ENCODE measurements at regions not wholly inside any gene's neighbourhood (a gene's known extent, or its start where the extent isn't known, plus 50 kb on each side); places are given as distances from the start of the nearest gene placed in this dataset.
"Not testable (repeated sequence)": the region's sequence is repeated elsewhere in the genome, so short reads cannot be mapped to it uniquely, and the experiment has no call there.

DNA sequence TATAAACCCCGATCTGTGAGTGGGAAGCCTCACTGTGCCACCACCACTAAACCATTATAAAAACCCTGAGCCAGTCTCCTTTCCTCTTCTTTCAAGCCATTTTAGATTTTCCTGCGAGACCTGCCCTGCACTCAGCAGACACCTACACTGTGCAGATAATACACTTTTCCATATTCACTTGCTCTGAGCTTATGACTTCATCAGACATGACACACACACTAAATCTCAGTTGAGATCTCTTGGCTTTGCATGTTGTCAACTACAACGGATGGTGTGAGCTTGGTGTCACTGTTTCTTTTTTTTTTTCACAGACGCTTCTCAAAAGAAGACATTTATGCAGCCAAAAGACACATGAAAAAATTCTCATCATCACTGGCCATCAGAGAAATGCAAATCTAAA, 839.0 kb downstream of the TMEM121 start:
- TF ChIP-seq, protein P1, sequence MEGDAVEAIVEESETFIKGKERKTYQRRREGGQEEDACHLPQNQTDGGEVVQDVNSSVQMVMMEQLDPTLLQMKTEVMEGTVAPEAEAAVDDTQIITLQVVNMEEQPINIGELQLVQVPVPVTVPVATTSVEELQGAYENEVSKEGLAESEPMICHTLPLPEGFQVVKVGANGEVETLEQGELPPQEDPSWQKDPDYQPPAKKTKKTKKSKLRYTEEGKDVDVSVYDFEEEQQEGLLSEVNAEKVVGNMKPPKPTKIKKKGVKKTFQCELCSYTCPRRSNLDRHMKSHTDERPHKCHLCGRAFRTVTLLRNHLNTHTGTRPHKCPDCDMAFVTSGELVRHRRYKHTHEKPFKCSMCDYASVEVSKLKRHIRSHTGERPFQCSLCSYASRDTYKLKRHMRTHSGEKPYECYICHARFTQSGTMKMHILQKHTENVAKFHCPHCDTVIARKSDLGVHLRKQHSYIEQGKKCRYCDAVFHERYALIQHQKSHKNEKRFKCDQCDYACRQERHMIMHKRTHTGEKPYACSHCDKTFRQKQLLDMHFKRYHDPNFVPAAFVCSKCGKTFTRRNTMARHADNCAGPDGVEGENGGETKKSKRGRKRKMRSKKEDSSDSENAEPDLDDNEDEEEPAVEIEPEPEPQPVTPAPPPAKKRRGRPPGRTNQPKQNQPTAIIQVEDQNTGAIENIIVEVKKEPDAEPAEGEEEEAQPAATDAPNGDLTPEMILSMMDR (IDR thresholded peaks at IDR 0.05) = not testable (repeated sequence)
- TF ChIP-seq EZH2 (IDR thresholded peaks at IDR 0.05; ENCODE audit: borderline replicate concordance, insufficient read depth, low read depth, low read length, poor library complexity, severe bottlenecking) = not testable (repeated sequence)
